RCC 7860 (cell line): ENCODE measurements at regions not wholly inside any gene's neighbourhood (a gene's known extent, or its start where the extent isn't known, plus 50 kb on each side); places are given as distances from the start of the nearest gene placed in this dataset.
"Not testable (repeated sequence)": the region's sequence is repeated elsewhere in the genome, so short reads cannot be mapped to it uniquely, and the experiment has no call there.

Experiments
- DNase-seq: peaks from one replicate; pipeline ENCODE4 v3.0.0-alpha.2; 2015; ENCODE audit warnings: low spot score
- FAIRE-seq: peaks from 2 replicates; lab custom pipeline; 2012; peaks lifted over from hg19 to GRCh38; lab: Jason Lieb, UNC

- no peak for FAIRE-seq
- no peak for DNase-seq
Observed at GRCh38 chr3:3689601-3690375, 109.4 kb upstream of the LRRN1 start.

GRCh38 chr3:3686907-3687648 is 112.2 kb upstream of the LRRN1 start:
- FAIRE-seq (no peak), DNase-seq (no peak)

- DNase-seq (no peak), FAIRE-seq (no peak)
Observed at GRCh38 chr3:3685721-3686120, 113.5 kb upstream of the LRRN1 start.

- FAIRE-seq (no peak), DNase-seq (no peak)
Observed at GRCh38 chr3:3683261-3683660, 116.0 kb upstream of the LRRN1 start.

- no peak for DNase-seq
- FAIRE-seq: no peak
Observed at GRCh38 chr3:3675801-3676200, 123.4 kb upstream of the LRRN1 start.

GRCh38 chr3:3675186-3675585 is 124.0 kb upstream of the LRRN1 start:
- FAIRE-seq: no peak
- no peak for DNase-seq

- FAIRE-seq (peak; percentile 37), DNase-seq (peak; percentile 63)
Observed at GRCh38 chr3:3666664-3667063, 132.6 kb upstream of the LRRN1 start.

- DNase-seq (peak; percentile 45), FAIRE-seq (no peak)
Observed at GRCh38 chr3:3665961-3666640, 133.1 kb upstream of the LRRN1 start.

GRCh38 chr3:3665546-3665945 is 133.7 kb upstream of the LRRN1 start:
- peak; percentile 54 for FAIRE-seq

GRCh38 chr3:3664935-3665334 is 134.3 kb upstream of the LRRN1 start:
- FAIRE-seq (peak; percentile 89), DNase-seq (peak; percentile 78)

More at GRCh38 chr3:3665546-3665945, 133.7 kb upstream of the LRRN1 start:
- peak; percentile 71 for DNase-seq

- FAIRE-seq (no peak), DNase-seq (no peak)
Observed at GRCh38 chr3:3662610-3663009, 136.6 kb upstream of the LRRN1 start.

- DNase-seq: no peak
- FAIRE-seq: no peak
Observed at GRCh38 chr3:3654916-3655315, 144.3 kb upstream of the LRRN1 start.

- no peak for FAIRE-seq
- peak; percentile 20 for DNase-seq
Observed at GRCh38 chr3:3648988-3649679, 150.1 kb upstream of the LRRN1 start.

GRCh38 chr3:3646934-3647333 is 152.3 kb upstream of the LRRN1 start:
- DNase-seq: no peak
- no peak for FAIRE-seq

- DNase-seq, FAIRE-seq: not testable (repeated sequence)
Observed at GRCh38 chr3:3646103-3646844, 153.0 kb upstream of the LRRN1 start.

- FAIRE-seq (no peak), DNase-seq (no peak)
Observed at GRCh38 chr3:3641877-3642455, 157.3 kb upstream of the LRRN1 start.

GRCh38 chr3:3639078-3639477 is 160.2 kb upstream of the LRRN1 start:
- DNase-seq: no peak
- FAIRE-seq: no peak

GRCh38 chr3:3636815-3637214 is 162.4 kb upstream of the LRRN1 start:
- FAIRE-seq: no peak
- DNase-seq: no peak

GRCh38 chr3:3635109-3635508 is 164.1 kb upstream of the LRRN1 start:
- FAIRE-seq: no peak
- DNase-seq: no peak

- FAIRE-seq: no peak
- DNase-seq: no peak
Observed at GRCh38 chr3:3634326-3634725, 164.9 kb upstream of the LRRN1 start.
